ENCODE measurements at regions not wholly inside any gene's neighbourhood (a gene's known extent, or its start where the extent isn't known, plus 50 kb on each side); places are given as distances from the start of the nearest gene placed in this dataset.

DNA sequence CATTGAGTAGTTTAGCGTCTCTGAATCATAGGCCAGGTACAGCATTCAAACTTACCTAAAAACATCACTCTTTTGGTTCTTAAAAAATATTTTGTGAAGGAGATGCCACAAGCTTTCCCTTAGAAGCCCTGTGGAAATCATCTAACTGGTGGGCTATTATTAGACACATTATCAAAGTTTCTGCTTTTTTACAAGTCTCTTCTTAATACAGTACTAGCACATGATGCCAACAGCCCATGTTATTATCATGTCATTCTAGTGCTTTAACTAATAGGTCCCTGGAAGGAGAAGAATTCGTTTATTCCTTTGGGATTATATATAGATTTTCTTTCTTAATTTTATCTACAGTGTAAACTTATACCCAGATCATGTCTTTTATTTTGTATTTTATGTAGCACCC is 146.0 kb upstream of the PTPRK start:
- no peak overlapping the region for H3K27ac ChIP-seq
- TF ChIP-seq, protein P1, sequence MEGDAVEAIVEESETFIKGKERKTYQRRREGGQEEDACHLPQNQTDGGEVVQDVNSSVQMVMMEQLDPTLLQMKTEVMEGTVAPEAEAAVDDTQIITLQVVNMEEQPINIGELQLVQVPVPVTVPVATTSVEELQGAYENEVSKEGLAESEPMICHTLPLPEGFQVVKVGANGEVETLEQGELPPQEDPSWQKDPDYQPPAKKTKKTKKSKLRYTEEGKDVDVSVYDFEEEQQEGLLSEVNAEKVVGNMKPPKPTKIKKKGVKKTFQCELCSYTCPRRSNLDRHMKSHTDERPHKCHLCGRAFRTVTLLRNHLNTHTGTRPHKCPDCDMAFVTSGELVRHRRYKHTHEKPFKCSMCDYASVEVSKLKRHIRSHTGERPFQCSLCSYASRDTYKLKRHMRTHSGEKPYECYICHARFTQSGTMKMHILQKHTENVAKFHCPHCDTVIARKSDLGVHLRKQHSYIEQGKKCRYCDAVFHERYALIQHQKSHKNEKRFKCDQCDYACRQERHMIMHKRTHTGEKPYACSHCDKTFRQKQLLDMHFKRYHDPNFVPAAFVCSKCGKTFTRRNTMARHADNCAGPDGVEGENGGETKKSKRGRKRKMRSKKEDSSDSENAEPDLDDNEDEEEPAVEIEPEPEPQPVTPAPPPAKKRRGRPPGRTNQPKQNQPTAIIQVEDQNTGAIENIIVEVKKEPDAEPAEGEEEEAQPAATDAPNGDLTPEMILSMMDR (conservative IDR thresholded peaks at IDR 0.05) = no peak

DNA sequence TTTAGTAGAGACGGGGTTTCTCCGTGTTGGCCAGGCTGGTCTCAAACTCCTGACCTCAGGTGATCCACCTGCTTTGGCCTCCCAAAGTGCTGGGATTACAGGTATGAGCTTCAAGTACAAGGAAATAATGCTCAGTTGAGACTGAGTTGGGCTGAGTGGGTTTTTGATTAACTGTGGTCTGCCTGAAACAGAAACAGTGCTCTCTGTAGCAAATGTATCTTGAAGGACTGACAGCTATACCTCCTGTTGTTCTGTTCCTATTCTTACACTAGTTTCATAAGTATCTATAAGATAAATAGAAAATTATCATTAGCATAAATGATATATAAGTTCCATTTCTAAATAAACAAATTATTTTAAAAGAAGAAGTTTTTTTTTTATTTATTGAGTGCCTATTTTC is 142.8 kb upstream of the PTPRK start:
- TF ChIP-seq, protein P1 (conservative IDR thresholded peaks at IDR 0.05) = no peak

DNA sequence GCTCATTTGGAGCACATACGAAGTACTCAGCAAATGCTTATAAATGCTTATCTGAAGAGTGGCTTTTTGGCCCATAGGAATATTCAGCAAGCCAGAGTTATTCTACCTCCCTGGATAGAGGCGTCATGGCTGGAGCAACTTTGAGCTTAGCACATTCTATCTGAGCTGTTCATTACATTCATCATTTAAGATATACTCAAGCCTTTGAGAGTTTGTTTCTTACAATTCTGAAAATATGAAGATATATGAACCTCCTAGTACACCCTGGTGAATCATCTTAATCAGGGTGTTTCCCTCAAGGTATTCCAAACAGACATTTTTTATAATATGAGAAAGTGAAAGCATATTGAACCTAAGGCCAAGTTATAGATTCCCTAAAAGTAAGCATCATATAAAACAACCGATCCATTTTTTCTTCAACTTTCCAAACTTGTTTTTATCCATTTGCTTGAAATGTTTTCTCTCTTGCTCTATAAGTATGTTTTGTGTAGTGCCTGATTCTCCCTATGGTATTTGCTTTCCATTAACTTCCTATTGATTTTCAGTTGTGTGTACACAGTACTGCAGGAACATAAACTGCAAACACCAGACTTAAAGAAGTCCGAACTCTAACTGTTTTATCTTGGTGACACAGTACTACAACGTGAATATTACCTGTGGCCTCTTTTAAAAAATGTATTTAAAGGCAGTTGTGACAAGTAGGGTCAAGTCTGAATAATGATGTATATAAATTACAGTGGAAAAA is 139.7 kb upstream of the PTPRK start:
- H3K27ac ChIP-seq = no peak overlapping the region
- TF ChIP-seq, protein P1 (conservative IDR thresholded peaks at IDR 0.05) = no peak

More for the DNA sequence above, 142.8 kb upstream of the PTPRK start:
- H3K27ac ChIP-seq = no peak overlapping the region

DNA sequence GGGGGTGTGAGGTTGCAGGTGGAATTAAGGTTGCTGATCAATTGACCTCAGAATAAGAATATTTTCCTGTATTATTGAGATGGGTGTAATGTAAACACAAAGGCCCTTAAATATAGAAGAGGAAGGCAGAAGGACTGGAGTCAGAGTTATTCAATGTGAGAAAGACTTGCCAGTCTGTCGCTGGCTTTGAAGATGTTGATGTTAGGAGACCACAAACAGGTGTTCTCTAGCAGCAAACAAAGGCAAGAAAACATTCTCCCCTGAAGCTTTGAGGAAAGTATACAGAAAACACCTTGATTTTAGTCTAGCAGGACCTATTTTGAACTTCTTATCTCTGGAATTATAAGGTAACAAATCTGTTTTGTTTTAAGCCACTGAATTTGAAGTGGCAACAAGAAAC is 138.9 kb upstream of the PTPRK start:
- TF ChIP-seq, protein P1 (conservative IDR thresholded peaks at IDR 0.05) = no peak
- H3K27ac ChIP-seq = no peak overlapping the region

DNA sequence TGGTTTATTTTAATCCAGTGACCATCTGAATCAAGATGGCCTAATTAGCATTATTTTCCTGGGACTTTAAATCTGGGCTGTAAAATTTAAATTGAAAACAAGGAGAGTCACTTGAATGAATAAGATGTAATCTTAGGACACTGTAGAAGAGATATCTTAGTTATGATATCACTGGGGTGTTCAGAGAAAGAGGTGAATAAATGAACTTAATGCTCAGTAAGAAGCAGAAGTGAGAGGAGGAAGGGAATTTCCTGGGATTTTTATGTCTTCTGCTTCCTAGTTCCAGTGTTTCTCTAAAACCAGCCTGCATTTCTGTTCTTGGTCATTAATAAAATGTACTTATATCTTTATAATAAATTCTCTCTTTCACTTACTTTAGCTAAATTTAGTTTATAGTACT is 136.8 kb upstream of the PTPRK start:
- TF ChIP-seq, protein P1 (conservative IDR thresholded peaks at IDR 0.05) = no peak
- no peak overlapping the region for H3K27ac ChIP-seq

DNA sequence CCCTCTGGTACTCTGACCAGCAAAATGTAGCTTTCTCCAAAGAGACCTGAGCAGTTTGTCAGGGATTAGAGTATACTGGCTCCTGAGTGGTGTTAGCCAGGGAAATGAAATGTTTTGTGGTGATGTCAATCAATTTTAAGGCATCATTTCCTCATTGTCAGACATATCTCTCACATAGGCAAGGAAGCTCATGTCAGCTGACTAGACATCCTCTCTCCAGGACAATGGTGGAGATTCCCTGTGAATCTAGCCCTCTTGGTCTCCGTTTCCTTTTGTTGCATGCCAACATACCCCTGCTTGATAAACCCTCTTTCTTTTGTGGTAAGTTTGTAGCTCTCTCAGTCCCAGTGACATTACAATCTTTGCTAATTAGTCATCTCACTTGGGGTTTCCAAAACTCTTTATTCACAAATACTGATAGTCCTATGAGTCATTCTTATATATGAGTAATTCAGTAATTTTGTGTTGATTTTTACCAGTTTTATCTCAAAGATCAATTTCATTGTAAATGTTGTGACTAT is 135.6 kb upstream of the PTPRK start:
- TF ChIP-seq, protein P1 (conservative IDR thresholded peaks at IDR 0.05) = no peak
- no peak overlapping the region for H3K27ac ChIP-seq

DNA sequence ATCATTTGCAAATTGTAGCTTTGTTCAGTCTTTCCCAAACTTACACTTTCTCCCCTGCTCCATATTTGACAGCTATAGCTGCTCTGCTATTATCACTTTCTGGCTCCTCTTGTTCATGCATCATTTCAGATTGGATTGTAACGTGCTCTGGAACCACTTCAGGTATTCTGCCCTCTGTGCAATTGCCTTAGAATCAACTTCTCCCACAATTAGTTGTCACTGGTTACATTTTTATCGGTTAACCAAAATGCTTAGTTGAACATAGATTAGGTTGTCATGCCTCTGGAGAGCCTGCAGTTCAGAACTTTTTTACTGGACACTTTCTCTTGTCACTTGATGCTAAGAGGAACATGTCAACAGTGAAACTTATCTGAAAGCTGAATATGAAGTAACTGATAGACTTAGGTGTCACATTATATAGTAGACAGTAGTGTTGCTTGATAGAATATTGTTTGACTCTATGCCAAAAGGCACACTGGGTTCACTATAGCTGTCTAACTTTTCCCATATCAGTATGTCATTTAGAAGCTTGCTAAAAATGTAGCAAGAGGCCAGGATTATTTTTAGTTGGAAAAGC is 127.7 kb upstream of the PTPRK start:
- TF ChIP-seq, protein P1 (conservative IDR thresholded peaks at IDR 0.05) = no peak
- H3K27ac ChIP-seq = no peak overlapping the region
